Caco-2 (cell line): ENCODE measurements at regions not wholly inside any gene's neighbourhood (a gene's known extent, or its start where the extent isn't known, plus 50 kb on each side); places are given as distances from the start of the nearest gene placed in this dataset.

Experiments used
- BruUV-seq: library from RNA; stranded (reverse); fragments of 400-500 nt; replicated peaks from 2 replicates; lab custom pipeline; 2021; lab: Mats Ljungman, UMichigan
- CTCF ChIA-PET: fragments of 300-600 bp; sonication (Branson Sonifier 250); formaldehyde crosslinking; loops from one replicate; lab custom pipeline; 2022; ENCODE audit warnings: antibody characterized with exemption; lab: Charles Lee
- POLR2A ChIA-PET: fragments of 300-600 bp; sonication (Branson Sonifier 250); formaldehyde crosslinking; loops from one replicate; lab custom pipeline; 2022; ENCODE audit warnings: antibody characterized with exemption; lab: Charles Lee
- DNase-seq, 2 experiments: peaks; one replicate each; pipeline versions ENCODE4 v3.0.0 to v3.0.0-alpha.2; 2020 to 2022
- H3K27me3 ChIP-seq: replicated peaks from 2 replicates; pipeline ENCODE4 v1.6.0; 2011; ENCODE audit warnings: low read length; ENCODE audit not compliant: control insufficient read depth, insufficient read depth
- H3K36me3 ChIP-seq: 2 replicates; pipeline ENCODE4 v1.5.1; 2011; ENCODE audit warnings: low read length; ENCODE audit not compliant: control insufficient read depth, insufficient read depth
- H3K4me1 ChIP-seq: fragments of 250-450 bp; sonication (Bioruptor Pico); 2 replicates; pipeline ENCODE4 v1.5.1; 2020; ENCODE audit warnings: mild to moderate bottlenecking
- H3K4me3 ChIP-seq: 2 replicates; pipeline ENCODE4 v1.5.1; 2011; ENCODE audit warnings: low read depth, mild to moderate bottlenecking, control low read depth, low read length
- H3K9me3 ChIP-seq: fragments of 250-450 bp; sonication (Bioruptor Pico); 2 replicates; pipeline ENCODE4 v1.5.1; 2020; ENCODE audit warnings: mild to moderate bottlenecking, moderate library complexity
- H3K27ac Mint-ChIP-seq: one replicate; pipeline ENCODE4 v1.8.0; 2022; ENCODE audit warnings: mixed read lengths; ENCODE audit not compliant: unreplicated experiment
- H3K27me3 Mint-ChIP-seq: one replicate; pipeline ENCODE4 v1.8.0; 2022; ENCODE audit warnings: mixed read lengths; ENCODE audit not compliant: insufficient read depth, unreplicated experiment
- H3K36me3 Mint-ChIP-seq: one replicate; pipeline ENCODE4 v1.8.0; 2022; ENCODE audit warnings: mild to moderate bottlenecking, mixed read lengths; ENCODE audit not compliant: insufficient read depth, unreplicated experiment
- H3K4me1 Mint-ChIP-seq: one replicate; pipeline ENCODE4 v1.8.0; 2022; ENCODE audit warnings: low read depth, mixed read lengths; ENCODE audit not compliant: unreplicated experiment
- H3K4me3 Mint-ChIP-seq: one replicate; pipeline ENCODE4 v1.8.0; 2022; ENCODE audit warnings: mild to moderate bottlenecking, moderate library complexity, mixed read lengths; ENCODE audit not compliant: unreplicated experiment
- H3K9me3 Mint-ChIP-seq: one replicate; pipeline ENCODE4 v1.8.0; 2022; ENCODE audit warnings: mixed read lengths; ENCODE audit not compliant: unreplicated experiment
- intact Hi-C: fragments of 100-400 bp; cut with micrococcal nuclease; formaldehyde crosslinking; loops from one replicate; pipeline ENCODE4 v1.10.0; 2022; ENCODE audit not compliant: unreplicated experiment
- TF ChIP-seq, protein P1 (sequence below), 2 experiments: fragments of 200-600 bp in 1 of 2; IDR thresholded peaks; 1 replicate in 1 of 2; 2 replicates in 1 of 2; pipeline versions ENCODE4 v1.5.1 to v1.8.0; 2011 to 2022; ENCODE audit warnings: antibody characterized with exemption in 1 of 2, control low read depth in 1 of 2, inconsistent platforms in 1 of 2, low read depth in 1 of 2, low read length in 1 of 2, mild to moderate bottlenecking in 1 of 2, moderate library complexity in 1 of 2; ENCODE audit not compliant: insufficient read depth in 1 of 2, severe bottlenecking in 1 of 2, unreplicated experiment in 1 of 2

GRCh38 chr20:7449269-7449668 lies 491.0 kb downstream of the HAO1 start:
- CTCF ChIA-PET: no interaction called here
- H3K27me3 Mint-ChIP-seq: peaks cover 5% of the 10 kb centered on the region
- DNase-seq: no peak
- H3K4me1 Mint-ChIP-seq: no peaks in the 10 kb centered on the region
- no peak overlapping the region for H3K4me3 Mint-ChIP-seq
- no peaks in the 10 kb centered on the region for H3K36me3 ChIP-seq
- H3K9me3 Mint-ChIP-seq: no peaks in the 10 kb centered on the region
- H3K27me3 ChIP-seq: no peaks in the 10 kb centered on the region
- H3K4me1 ChIP-seq: no peaks in the 10 kb centered on the region
- no peaks in the 10 kb centered on the region for H3K9me3 ChIP-seq
- H3K36me3 Mint-ChIP-seq: no peaks in the 10 kb centered on the region
- intact Hi-C loops: no loop called here
- BruUV-seq: no TSS peak
- H3K27ac Mint-ChIP-seq: no peak overlapping the region
- H3K4me3 ChIP-seq: no peak overlapping the region
- POLR2A ChIA-PET: no interaction called here
- TF ChIP-seq, protein P1, sequence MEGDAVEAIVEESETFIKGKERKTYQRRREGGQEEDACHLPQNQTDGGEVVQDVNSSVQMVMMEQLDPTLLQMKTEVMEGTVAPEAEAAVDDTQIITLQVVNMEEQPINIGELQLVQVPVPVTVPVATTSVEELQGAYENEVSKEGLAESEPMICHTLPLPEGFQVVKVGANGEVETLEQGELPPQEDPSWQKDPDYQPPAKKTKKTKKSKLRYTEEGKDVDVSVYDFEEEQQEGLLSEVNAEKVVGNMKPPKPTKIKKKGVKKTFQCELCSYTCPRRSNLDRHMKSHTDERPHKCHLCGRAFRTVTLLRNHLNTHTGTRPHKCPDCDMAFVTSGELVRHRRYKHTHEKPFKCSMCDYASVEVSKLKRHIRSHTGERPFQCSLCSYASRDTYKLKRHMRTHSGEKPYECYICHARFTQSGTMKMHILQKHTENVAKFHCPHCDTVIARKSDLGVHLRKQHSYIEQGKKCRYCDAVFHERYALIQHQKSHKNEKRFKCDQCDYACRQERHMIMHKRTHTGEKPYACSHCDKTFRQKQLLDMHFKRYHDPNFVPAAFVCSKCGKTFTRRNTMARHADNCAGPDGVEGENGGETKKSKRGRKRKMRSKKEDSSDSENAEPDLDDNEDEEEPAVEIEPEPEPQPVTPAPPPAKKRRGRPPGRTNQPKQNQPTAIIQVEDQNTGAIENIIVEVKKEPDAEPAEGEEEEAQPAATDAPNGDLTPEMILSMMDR (IDR thresholded peaks at IDR 0.05; ENCODE audit: insufficient read depth in 1 of 2, low read depth in 1 of 2, low read length in 1 of 2, severe bottlenecking in 1 of 2, unreplicated experiment in 1 of 2): no peak

DNA sequence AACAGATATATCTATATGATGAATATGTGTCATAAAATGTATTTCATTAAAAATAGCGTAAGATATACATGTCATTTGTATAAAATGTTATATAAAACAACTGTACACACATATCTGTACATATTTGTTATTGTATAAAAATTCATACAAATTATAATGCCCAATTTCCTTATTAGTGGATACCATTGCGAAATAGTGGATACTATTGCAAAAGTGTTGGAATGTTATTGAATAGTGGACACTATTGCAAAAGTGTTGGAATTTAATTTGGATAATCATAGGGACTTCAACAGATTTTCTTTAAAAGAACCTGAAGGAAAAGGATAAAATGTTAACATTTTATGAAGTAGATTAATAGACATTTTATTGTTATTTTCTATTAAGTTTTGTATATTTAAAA lies 487.4 kb downstream of the HAO1 start:
- no peaks in the 10 kb centered on the region for H3K9me3 Mint-ChIP-seq
- CTCF ChIA-PET: no interaction called here
- H3K27me3 ChIP-seq: no peaks in the 10 kb centered on the region
- intact Hi-C loops: no loop called here
- DNase-seq: no peak
- no peaks in the 10 kb centered on the region for H3K9me3 ChIP-seq
- TF ChIP-seq, protein P1 (IDR thresholded peaks at IDR 0.05; ENCODE audit: insufficient read depth in 1 of 2, low read depth in 1 of 2, low read length in 1 of 2, severe bottlenecking in 1 of 2, unreplicated experiment in 1 of 2): no peak
- no peaks in the 10 kb centered on the region for H3K36me3 Mint-ChIP-seq
- no peaks in the 10 kb centered on the region for H3K4me1 ChIP-seq
- no peak overlapping the region for H3K27ac Mint-ChIP-seq
- H3K4me3 Mint-ChIP-seq: no peak overlapping the region
- H3K27me3 Mint-ChIP-seq: peaks cover 7% of the 10 kb centered on the region
- no peaks in the 10 kb centered on the region for H3K36me3 ChIP-seq
- H3K4me3 ChIP-seq: no peak overlapping the region
- POLR2A ChIA-PET: no interaction called here
- no TSS peak for BruUV-seq
- no peaks in the 10 kb centered on the region for H3K4me1 Mint-ChIP-seq

DNA sequence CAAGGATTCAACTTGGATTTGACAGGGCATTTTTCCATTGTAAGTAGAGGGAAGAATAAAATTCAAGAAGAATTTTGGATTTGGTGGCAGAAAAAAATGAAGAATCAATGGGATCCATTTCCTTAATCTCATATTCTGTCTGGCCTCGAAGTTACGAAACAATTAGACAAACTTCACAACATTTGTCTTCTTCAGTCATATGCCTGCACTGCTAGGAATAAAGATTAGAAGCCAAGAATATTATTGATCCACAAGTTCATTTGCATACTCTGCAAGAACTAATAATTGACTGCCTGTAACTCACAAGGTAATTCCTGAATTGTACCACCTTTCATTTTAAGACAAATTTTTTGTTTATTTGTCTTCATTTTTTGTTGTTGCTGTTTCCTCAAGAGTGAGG lies 486.2 kb downstream of the HAO1 start:
- Mint-ChIP-seq H3K9me3 (no peaks in the 10 kb centered on the region), H3K4me3 (no peak overlapping the region), H3K4me1 (no peaks in the 10 kb centered on the region), H3K36me3 (no peaks in the 10 kb centered on the region), H3K27me3 (peaks cover 7% of the 10 kb centered on the region), H3K27ac (no peak overlapping the region)
- Histone ChIP-seq H3K27me3 (no peaks in the 10 kb centered on the region), H3K36me3 (no peaks in the 10 kb centered on the region), H3K4me1 (no peaks in the 10 kb centered on the region), H3K4me3 (no peak overlapping the region), H3K9me3 (no peaks in the 10 kb centered on the region)
- BruUV-seq: no TSS peak
- intact Hi-C loops: no loop called here
- ChIA-PET CTCF (no interaction called here), POLR2A (no interaction called here)
- TF ChIP-seq, protein P1 (IDR thresholded peaks at IDR 0.05; ENCODE audit: insufficient read depth in 1 of 2, low read depth in 1 of 2, low read length in 1 of 2, severe bottlenecking in 1 of 2, unreplicated experiment in 1 of 2): no peak
- no peak for DNase-seq
